NCI-H226 (cell line): ENCODE measurements at regions not wholly inside any gene's neighbourhood (a gene's known extent, or its start where the extent isn't known, plus 50 kb on each side); places are given as distances from the start of the nearest gene placed in this dataset.
A peak's percentile ranks its signal among the peaks of the same experiment; 100 is the strongest.

Experiments used
- DNase-seq: peaks from one replicate; pipeline ENCODE4 v3.0.0-alpha.2; 2015

DNA sequence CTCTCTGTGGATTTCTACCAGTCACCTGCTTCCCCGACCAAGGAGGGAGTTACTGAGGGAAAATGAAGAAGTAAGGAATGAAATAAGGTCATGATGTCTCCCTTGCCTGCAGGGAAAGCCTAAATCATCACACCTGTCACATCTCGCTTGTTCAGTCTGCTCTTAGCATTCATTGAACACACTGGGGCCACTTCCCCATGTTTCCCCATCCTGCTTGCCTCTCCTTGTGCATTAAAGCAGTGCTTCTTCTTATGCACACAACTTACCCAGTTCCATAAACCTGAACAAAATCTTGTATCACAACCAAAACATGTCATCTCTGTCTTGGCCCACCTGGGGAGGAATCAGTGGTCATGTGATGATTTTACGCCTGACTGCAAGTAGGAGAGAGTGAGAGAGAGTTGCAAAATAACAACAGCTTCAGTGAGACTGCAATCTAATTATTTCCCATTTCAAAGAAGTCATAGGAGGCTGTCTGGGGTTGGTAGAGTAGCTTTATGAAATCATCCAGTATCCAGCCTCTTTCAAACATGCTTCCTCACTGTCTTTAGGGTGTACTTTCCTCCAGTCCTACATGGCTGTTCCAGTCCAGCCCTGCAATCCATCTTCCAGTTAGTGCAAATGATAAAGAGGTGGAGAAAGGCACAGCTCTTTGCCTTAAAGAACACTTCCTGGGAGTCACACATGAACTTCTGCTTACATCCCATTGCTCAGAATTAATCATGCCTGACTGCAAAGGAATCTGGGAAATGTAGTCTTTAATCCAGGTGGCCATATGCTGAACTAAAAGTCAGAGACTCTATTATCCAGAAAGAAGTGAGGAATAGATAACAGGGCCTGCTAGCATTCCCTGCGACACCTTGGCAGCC lies 220.1 kb downstream of the HAUS1 start:
- DNase-seq: peak; percentile 54

DNA sequence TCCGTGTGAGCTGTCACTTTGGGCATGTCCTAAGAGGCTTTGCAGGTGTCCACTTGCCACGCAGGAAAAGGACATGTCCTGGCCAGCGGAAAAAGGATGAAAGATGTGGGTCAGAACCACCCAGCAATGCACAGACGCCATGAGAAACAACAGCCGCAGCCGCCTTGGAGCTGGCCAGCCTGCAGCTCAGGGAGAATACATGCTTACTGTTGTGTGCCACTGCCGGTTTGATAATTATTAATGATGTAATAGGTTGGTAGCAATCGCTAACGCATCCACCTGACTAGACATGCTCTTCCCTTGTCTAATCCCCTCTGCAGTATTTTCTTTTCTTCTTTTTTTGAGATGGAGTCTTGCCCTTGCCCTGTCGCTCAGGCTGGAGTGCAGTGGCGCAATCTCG lies 221.7 kb downstream of the HAUS1 start:
- DNase-seq: no peak

DNA sequence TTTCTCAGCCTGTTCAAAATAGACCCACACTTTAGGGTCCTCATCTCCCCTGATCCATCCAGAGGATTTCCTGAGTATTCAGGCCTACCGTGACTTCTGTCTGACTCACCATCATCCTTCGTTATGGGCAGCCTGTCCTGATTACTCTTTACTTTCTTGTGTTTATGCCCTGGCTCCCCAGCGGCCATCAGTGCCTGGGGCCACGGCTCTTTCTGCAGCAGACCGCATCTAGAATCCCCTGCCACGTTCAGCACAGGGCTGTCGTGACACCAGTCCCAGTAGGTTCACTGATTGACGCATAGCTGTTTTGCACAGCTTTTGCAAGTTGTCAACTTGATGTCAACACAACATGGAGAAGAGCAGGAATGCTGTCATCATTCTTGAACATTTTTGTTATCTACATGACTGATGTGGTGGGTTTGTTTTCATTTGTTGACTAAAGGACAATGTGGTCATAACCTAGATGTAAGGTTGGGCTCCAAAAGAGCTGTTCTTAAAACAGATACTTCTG lies 225.6 kb downstream of the HAUS1 start:
- no peak for DNase-seq

DNA sequence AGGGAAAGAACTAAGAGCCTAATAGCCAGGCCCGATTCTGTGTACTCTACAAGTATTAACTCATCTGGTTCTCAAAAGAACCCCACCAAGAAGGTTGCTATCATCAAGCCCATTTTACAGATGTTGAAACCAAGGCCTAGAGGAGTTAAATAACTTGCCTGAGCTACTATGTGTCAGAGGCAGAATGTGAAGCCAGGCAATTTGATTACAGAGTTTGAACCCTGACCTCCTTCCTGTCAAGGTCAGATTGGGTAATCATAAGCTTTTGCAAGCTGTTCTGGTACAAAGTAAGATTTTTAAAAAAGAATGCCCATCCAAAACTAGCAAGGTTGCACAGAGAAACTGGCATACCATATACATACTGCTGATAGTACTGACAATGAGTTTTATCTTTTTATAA lies 227.1 kb downstream of the HAUS1 start:
- DNase-seq: no peak

DNA sequence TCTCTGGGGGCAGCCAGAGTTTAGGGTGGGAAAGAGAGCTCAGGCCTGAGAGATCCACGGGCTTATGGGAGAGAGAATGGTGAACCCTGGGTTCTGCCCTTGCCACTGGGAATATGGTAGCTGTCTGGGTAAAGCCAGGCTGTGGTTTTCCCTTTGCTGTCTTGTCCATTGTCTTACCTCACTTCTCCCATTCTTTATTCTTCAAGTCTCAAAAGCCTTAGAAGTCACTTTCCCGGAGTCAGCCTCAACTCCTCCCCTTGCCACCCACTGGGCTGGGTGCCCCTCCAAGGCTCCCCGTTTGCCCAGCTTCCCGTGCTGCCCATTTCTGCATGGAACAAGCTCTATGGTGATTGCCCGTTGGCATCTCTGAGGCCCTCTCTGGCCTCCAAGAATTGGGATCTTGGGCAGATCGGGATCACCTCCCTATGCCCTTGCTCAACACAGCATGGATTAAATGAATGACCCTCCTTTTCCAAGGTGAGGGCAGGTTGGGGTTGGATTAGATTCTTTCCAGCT lies 228.2 kb downstream of the HAUS1 start:
- no peak for DNase-seq

DNA sequence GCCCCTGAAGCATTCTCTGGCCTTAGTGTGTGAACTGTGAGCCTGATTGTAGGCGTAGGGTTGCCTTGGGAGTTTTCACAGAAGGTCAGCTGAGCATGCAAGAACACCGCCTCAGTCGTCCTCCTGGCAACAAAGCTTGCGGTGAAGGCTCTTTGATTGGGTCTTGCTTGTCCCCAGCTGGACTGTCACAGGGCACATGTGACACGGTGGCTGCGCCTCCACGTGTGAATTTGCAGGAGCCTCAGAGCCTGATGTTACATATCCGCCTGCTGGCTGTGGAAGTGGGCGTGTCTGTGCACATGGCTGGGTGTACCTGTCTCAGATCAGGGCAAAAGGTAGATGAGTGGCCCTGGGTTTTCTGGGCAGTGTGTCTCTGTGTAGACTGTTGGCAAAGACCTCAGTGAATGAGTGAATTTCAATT lies 228.7 kb downstream of the HAUS1 start:
- no peak for DNase-seq

DNA sequence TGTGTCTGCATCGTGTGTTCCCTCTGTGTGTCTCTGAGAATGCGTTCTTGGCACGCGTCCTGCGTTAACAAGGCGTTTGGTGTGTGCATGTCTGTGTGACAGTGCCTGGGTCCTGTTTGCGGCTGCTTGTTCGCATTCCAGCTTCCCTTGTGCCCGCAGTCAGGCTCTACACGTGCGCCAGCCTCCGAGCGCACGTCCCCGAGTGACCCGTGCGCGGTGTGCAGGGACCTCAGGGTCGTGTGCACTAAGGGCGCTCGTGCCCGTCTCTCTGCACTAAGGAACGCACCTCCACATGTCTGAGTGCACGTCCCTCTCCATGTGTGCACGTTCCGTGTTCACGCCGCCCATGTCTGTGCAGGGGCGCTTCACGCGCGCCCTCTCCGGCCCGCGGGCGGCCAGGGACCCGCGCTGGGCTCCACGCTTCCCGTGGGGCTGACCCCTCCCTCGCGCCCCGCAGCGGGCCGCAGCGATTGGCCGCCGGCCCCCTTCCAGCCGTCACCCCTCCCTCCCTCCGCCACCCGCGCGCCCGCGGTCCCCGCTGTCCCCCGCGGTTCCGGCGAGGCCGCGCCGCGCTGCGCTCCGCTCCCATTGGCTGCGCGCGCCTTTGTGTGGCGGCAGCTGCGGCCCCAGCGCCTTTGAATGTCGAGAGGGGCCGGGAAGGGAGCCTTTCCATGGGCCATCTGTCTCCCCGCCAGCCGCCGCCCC lies 229.4 kb downstream of the HAUS1 start:
- no peak for DNase-seq

DNA sequence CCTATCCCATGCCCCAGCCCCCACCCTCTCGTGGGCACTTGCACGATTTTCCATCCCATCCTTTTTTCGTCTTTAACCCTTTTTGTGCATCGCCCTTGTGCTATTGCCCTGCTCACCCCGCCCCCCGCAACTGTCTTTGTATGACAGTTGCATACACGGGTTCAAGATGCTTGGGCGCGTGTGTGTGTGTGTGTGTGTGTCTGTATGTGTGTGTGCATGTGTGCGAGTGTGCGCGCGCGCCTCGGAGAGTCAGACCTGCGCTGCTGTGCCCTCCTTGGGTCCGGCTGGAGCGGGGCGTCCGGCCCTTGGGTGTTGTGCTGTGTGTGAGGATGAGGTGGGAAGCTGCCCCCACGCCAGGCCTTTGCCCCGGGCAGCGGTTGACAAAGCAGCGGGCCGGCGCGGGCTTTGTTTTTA lies 230.7 kb downstream of the HAUS1 start:
- DNase-seq: no peak

DNA sequence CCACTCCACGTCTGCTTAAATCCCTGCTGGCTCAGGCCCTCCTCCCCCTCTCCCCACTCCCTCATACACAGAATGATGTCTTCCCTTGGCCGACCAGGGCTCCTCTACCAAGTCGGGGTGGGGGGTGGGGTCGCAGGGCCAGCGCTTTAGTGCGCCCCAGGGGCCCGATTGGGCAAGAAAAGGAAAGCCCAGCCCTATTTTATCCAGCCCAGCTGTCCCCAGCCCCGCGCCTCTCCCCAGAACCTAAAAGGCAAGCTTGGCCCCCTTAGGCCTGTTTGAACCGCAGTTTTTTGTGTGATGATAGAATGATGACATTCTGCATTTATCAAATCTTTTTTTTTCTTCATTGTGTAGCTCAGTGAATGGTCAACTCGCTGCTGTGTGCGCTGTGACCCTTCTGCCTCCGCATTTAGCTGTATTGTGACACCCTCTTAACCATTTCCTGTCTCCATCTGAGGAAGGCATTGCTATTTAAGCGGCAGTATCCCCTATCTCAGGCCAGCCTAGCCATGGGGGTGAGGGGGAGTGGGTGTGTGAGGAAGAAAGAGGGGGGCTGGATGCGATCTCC lies 231.4 kb downstream of the HAUS1 start:
- DNase-seq: no peak

DNA sequence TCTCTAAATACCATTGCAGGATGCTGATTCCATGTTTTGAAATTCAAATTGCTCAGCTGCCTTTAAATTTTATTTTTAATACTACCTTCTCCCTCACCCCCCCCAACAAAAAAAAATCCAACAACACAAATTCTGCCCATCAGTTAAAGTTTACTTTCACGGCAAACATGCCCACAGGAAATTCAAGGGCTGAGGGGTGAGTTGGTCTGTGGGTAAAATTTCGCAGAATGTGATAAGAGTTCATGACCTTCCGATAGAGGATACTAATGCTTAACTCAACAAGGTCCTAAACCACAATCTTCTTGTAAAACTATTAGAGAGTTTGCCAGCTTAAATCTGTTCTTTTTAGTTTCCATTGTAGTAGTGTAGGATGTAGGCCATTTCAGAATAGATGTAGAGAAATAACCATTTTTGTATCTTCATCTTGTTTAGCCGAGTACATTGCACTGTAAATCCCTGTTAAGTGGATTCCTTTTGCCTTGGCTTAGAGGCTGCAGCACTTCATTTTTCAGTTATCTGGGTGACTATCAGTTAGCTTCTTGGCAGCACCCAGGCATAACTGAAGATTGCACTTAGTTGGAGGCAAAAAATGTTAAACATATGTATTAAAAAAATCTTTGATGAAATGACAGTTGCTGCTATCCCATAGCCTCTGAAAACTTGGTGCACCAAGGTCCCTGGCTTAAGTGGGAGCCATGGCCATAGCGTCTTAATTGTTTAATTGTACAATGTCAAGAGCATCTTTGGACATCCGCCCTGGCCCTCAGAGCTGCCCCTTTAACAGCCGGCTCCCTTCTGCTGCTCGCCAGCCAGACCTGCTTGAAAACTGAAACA lies 232.3 kb downstream of the HAUS1 start:
- no peak for DNase-seq

DNA sequence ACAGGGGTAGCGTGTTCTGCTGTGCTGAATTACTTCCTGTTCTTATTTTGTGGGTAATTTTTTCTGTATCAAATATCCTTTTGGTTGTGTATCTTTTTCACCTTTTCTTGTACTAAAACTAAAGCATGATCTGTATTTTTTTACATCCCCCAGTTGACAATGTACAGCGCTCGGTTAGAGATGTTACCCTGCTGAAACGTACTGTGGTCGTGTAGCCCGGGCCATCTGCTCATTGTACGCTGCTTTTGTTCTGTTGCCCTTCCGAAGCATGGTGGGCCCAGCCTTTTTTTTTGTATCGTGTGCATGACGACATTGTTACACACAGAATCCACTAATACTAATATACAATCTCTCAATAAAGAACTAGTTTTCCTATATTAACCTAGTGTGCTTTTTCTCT lies 233.1 kb downstream of the HAUS1 start:
- DNase-seq: no peak

DNA sequence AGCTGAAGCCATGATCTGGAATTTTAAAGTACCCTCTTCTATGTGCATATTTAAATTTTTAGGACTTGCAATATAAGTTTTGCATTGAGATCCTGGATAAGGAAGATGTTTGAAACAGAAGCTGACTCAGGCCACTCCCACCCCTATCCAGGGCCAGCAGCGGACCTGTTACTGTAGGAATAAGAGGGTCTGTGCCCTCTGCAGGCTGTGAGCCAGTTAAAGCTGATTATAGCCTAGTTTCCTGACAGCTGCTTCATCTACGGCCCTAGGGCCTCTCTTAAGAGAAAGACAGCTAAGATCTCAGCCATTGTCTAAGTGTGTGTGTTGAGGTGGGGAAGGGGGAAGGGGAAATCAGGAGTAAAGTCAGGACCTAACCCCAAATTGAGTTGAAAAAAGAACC lies 234.0 kb downstream of the HAUS1 start:
- DNase-seq: no peak

DNA sequence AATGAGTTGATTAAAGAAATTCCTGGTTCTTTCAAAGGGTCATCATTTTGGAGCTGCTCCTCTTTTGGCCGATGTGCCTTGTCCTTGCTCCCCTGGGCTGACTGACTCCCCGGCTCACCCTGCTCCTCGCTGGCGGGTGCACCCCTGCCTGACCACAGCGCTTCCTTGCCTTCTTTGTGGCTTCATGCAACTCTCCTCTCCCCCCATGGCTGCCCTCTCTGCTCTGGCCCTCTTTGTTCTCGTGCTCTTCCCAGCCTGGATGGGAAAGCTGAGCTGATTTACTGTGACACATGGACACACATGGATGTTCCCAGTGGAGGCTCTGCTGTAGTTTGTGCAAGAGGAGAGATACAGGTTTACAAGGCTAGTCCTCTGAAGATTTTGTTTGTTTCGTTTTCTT lies 234.6 kb downstream of the HAUS1 start:
- DNase-seq: no peak

DNA sequence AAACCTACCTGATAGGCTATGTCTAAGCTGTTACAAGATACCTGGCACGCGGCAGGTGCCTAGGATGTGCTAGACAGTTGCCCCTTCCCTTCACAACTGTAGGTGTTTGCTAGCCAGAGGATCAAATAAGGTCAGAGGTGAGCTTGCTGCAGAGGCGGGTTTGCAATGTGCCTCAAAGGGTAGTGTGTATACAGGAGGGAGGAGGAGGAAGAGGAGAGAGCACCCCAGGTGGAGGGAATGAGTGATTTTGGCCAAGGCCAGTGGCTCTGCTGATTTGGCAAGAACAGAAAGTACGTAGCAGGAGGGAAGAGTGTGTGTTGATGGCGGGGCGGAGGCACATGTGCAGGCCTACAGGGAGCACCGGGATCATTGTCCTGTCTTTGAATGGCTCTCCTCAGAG lies 236.5 kb downstream of the HAUS1 start:
- no peak for DNase-seq

DNA sequence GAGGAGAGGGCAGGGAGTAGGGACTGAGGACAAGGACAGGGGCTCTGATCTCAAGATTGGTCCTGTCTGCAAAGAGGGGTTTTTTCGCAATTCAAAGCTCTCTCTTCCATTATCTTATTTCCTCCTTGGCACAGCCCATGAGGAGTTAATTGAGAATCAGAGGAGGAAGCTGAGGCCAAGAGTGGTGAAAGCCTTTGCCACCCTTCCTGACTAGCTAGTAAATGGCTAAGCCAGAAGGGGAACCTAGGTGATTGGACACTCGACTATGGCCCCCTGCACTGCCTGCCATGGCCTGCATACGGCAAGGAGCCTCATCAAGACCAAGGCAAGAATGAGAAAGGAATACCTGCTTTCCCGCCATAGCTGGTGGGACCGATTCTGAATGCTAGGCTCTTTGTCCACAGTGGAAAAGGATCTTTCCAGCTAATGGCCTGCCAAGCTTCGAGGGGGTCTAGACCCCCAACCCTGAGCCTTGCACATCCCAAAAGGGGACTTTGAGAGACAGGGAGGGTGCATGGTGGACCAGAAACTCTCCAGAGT lies 237.9 kb downstream of the HAUS1 start:
- no peak for DNase-seq

DNA sequence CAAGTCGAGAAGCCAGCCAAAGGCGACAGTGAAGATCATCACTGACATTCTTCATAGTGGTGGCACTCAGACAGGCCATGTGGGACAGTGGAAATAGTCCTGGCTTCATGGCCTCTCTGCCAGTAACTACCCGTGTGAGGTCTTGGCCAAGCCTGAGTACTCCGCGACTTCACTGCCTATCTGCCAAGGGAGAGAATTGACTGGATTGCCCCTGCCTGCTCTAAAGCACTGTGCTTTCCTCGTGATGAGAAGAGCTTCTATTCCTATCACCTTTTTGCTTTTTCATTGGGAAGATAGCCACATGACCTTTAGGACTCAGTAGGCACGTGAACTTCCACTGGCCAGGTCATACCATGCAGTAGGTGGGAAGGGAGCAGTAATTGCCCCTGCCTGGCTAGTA lies 239.3 kb downstream of the HAUS1 start:
- DNase-seq: no peak

DNA sequence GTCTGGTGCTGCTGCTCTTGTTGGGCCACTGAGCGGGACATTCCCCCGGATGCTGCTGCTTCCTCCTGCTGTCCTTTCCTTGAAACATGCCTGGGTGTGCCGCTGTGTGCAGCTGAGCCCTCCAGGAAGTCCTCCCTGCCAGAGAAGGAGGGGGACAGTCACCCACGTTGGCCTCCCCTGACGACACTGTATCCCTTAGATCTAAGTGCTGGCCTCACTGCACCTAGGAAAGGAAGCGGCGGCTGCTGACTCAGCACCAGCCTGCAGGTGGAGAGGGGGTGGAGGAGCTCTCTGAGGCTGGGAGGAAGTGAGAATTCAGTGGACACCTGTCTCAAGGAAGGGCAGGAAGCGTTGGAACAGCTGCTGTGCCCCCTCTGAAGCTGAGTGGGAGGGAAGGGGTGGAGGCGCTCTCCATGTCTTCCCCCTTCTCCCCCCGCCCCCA lies 239.8 kb downstream of the HAUS1 start:
- no peak for DNase-seq

DNA sequence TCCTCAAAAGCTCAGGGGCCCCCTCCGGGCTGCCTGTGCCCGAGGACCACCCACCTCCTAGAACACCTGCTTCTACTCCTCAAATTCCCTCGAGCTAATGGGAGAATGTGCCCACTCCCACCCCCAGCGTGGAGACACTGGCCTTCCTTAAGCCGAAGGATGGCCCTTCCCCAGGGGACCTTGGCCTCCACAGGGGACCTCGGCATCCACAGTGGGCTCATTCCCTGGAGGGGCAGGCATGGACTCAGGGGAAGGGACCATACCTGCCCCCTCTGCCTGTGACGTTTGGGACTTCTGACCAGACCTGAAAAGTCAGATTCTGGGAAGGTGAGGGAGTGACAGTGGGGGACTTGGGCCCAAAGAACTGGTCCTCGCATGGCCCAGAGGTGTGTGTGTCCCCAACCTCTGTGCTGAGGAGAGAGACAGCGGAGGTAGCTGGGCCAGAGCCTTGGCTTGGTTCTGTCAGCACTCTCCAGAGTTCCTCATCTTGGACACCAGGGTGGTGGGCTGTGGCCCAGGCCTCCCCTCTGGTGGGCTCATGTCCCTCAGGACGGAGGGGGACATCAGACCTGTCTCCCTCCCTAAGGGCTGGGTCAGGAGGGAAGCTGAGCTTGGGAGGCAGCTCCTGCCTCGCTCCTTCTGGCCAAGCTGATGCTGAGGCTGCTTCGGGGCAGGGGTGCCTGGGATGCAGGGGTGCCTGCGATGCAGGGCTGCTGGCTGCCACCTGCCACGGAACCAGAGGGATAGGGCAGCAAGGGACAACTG lies 240.4 kb downstream of the HAUS1 start:
- DNase-seq: no peak

DNA sequence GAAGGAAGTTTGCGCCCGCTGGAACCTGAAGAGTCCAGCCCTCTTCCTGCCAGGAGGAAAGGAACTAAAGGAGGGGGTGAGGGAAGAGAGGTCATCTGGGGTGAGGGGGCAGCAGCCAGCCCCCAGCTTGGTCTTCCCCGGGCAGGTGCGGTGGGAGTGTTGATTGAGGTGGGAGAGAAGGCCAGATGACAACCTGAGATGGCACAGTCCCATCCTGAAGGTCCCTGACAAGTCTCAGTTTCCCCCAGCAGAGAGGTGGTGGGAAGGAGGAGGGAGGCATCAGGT lies 240.9 kb downstream of the HAUS1 start:
- no peak for DNase-seq

DNA sequence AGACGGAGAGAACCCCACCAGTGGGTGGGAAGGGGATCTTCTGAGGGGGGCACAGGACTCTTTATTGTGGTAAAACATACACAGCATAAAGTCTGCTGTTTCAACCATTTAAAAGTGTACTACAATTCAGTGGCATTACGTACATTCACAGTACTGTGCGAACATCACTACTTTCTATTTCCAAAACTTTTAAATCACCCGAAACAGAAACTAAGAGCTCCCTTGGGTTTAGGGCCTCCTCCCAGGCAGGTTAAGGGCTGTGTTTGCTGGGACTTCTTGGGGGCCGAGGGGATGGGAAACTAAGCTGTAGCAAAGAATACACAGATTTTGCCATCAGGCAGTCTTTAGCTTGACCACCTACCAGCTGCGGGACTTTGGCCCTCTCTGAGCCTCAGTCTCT lies 242.0 kb downstream of the HAUS1 start:
- DNase-seq: no peak

DNA sequence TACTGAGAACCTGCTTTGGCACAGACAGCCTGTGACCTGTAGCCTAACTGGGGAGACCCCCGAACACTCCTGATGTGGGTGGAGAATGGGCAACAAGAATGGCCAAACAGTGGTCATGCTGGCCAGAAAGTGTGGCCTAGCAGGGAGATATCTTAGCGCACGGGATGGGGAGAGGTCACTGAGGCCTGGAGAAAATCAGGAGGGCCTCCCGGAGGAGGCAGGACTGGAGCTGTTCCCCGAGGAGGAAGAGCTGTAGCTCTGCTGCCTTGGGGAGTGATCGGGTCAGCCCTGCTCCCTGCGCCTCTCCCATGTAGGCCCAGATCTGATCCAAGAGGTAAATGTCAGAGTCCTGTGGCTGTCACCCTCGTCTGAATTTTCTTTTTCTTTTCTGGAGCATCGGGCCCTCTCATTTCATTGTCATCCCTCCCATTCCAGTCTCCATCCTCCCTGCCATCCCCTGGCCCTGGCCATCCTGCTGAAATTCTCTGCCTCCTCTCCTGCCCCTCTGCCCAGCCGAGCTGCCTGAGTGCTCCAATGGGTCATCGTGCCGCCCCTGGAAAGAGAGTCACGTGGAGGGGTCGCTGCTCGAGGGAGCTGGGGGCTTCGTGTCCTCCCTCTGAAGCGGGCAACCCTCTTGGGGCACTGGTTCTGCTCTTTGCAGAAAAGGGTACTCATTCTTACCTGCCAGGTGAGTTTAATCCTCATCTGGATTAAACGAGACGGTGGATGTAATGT lies 242.9 kb downstream of the HAUS1 start:
- DNase-seq: no peak
